HG03432 (cell line): ENCODE measurements at regions not wholly inside any gene's neighbourhood (a gene's known extent, or its start where the extent isn't known, plus 50 kb on each side); places are given as distances from the start of the nearest gene placed in this dataset.

Source experiments
- ATAC-seq: cut with Tn5 transposase; IDR thresholded peaks from one replicate; pipeline ENCODE4 v1.9.1; 2021; ENCODE audit warnings: mild to moderate bottlenecking, moderate library complexity; ENCODE audit not compliant: unreplicated experiment

- ATAC-seq, result no peak
These were observed 204.1 kb downstream of the ELAVL2 start for GRCh38 chr9:23621924-23622323.

GRCh38 chr9:23622396-23622795 is 203.6 kb downstream of the ELAVL2 start:
- ATAC-seq, result no peak

GRCh38 chr9:23630488-23630887 is 195.6 kb downstream of the ELAVL2 start:
- no peak for ATAC-seq

- ATAC-seq, result no peak
These were observed 190.8 kb downstream of the ELAVL2 start for GRCh38 chr9:23635276-23635675.

GRCh38 chr9:23636199-23636598 is 189.8 kb downstream of the ELAVL2 start:
- no peak for ATAC-seq

- ATAC-seq, result no peak
These were observed 188.0 kb downstream of the ELAVL2 start for GRCh38 chr9:23638011-23638410.

- no peak for ATAC-seq
These were observed 187.1 kb downstream of the ELAVL2 start for GRCh38 chr9:23638837-23639426.
